K562 (cell line): ENCODE measurements at regions not wholly inside any gene's neighbourhood (a gene's known extent, or its start where the extent isn't known, plus 50 kb on each side); places are given as distances from the start of the nearest gene placed in this dataset.

Source experiments
- ATF3 ChIP-seq, 2 experiments: fragments of 450-650 bp in 1 of 2; sonication (generic) in 1 of 2; formaldehyde crosslinking in 1 of 2; IDR thresholded peaks in 1 of 2; conservative IDR thresholded peaks in 1 of 2; 2 replicates each; pipeline versions ENCODE4 v1.6.1 to v1.8.1; 2016 to 2023; ENCODE audit warnings: mild to moderate bottlenecking in 2 of 2, moderate library complexity in 2 of 2, inconsistent platforms in 1 of 2, missing genetic modification reagents in 1 of 2
- BCL6 ChIP-seq: fragments of 250-450 bp; sonication (Bioruptor Pico); IDR thresholded peaks from 2 replicates; pipeline ENCODE4 v1.4.0; 2020
- DDX20 ChIP-seq: fragments of 450-650 bp; IDR thresholded peaks from 2 replicates; pipeline ENCODE4 v1.6.1; 2016; ENCODE audit warnings: missing genetic modification characterization, low read depth, mild to moderate bottlenecking, missing compliant biosample characterization, moderate library complexity
- ELK3 ChIP-seq: fragments of 450-650 bp; formaldehyde crosslinking; IDR thresholded peaks from 2 replicates; pipeline ENCODE4 v1.4.0; 2020; ENCODE audit warnings: mild to moderate bottlenecking
- GABPA ChIP-seq: fragments of 200-800 bp; sonication (Bioruptor generic); conservative IDR thresholded peaks from 2 replicates; pipeline ENCODE4 v1.6.1; 2016; ENCODE audit warnings: low read depth, missing genetic modification characterization, missing compliant biosample characterization
- NFE2L1 ChIP-seq: fragments of 450-650 bp; IDR thresholded peaks from 2 replicates; pipeline ENCODE4 v1.6.1; 2016; ENCODE audit warnings: missing genetic modification characterization, low read depth, mild to moderate bottlenecking, missing compliant biosample characterization, moderate library complexity, borderline replicate concordance
- PBX2 ChIP-seq, 2 experiments: IDR thresholded peaks in 1 of 2; conservative IDR thresholded peaks in 1 of 2; 2 replicates each; pipeline ENCODE4 v1.6.1; 2016; ENCODE audit warnings: low read depth in 2 of 2, mild to moderate bottlenecking in 1 of 2, missing compliant biosample characterization in 1 of 2, missing genetic modification characterization in 1 of 2, moderate library complexity in 1 of 2
- RNF2 ChIP-seq: sonication (generic); IDR thresholded peaks from 2 replicates; pipeline ENCODE4 v1.6.1; 2016
- SIN3A ChIP-seq, 2 experiments: fragments of 150-350 bp in 1 of 2; IDR thresholded peaks; 2 replicates each; pipeline ENCODE4 v1.6.1; 2011 to 2016; ENCODE audit warnings: borderline replicate concordance in 2 of 2, low read depth in 2 of 2, low read length in 2 of 2, mild to moderate bottlenecking in 2 of 2, moderate library complexity in 2 of 2; ENCODE audit not compliant: control insufficient read depth in 1 of 2
- TEAD4 ChIP-seq, 2 experiments: sonication (generic) in 1 of 2; formaldehyde crosslinking in 1 of 2; IDR thresholded peaks; 2 replicates each; pipeline versions ENCODE4 v1.6.1 to v1.8.0; 2012 to 2022; ENCODE audit warnings: borderline replicate concordance in 1 of 2, inconsistent platforms in 1 of 2, low read length in 1 of 2, mild to moderate bottlenecking in 1 of 2, missing genetic modification reagents in 1 of 2
- ZNF175 ChIP-seq: fragments of 200-800 bp; sonication (Bioruptor generic); IDR thresholded peaks from 2 replicates; pipeline ENCODE4 v1.6.1; 2016; ENCODE audit warnings: low read depth, mild to moderate bottlenecking, missing genetic modification characterization, missing compliant biosample characterization
- ZNF316 ChIP-seq: fragments of 450-650 bp; IDR thresholded peaks from 2 replicates; pipeline ENCODE4 v1.6.1; 2016
- ZNF445 ChIP-seq: fragments of 250-450 bp; sonication (Bioruptor Pico); IDR thresholded peaks from 2 replicates; pipeline ENCODE4 v1.4.0; 2020; ENCODE audit warnings: low read depth, mild to moderate bottlenecking, moderate library complexity
- ZNF583 ChIP-seq: fragments of 250-450 bp; sonication (Bioruptor Pico); IDR thresholded peaks from 2 replicates; pipeline ENCODE4 v1.4.0; 2020
- TF ChIP-seq, protein P1 (sequence below), 2 experiments: fragments of 450-650 bp; conservative IDR thresholded peaks; 2 replicates each; pipeline ENCODE4 v1.6.1; 2017; ENCODE audit warnings: mild to moderate bottlenecking in 2 of 2, moderate library complexity in 2 of 2
- TF ChIP-seq, protein P2 (sequence below): fragments of 450-650 bp; IDR thresholded peaks from 2 replicates; pipeline ENCODE4 v1.6.1; 2016; ENCODE audit warnings: mild to moderate bottlenecking
- TF ChIP-seq, protein P3 (sequence below): IDR thresholded peaks from 2 replicates; pipeline ENCODE4 v1.6.1; 2014; ENCODE audit warnings: antibody characterized with exemption

- TF ChIP-seq, protein P1, sequence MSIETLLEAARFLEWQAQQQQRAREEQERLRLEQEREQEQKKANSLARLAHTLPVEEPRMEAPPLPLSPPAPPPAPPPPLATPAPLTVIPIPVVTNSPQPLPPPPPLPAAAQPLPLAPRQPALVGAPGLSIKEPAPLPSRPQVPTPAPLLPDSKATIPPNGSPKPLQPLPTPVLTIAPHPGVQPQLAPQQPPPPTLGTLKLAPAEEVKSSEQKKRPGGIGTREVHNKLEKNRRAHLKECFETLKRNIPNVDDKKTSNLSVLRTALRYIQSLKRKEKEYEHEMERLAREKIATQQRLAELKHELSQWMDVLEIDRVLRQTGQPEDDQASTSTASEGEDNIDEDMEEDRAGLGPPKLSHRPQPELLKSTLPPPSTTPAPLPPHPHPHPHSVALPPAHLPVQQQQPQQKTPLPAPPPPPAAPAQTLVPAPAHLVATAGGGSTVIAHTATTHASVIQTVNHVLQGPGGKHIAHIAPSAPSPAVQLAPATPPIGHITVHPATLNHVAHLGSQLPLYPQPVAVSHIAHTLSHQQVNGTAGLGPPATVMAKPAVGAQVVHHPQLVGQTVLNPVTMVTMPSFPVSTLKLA (conservative IDR thresholded peaks at IDR 0.05), result no peak
- TF ChIP-seq ELK3 (CRISPR knock-in tag) (no peak), ZNF316 (no peak), ATF3 (IDR thresholded peaks at IDR 0.05) (peak; percentile 90), ATF3 (CRISPR knock-in tag; conservative IDR thresholded peaks at IDR 0.05) (no peak), TEAD4 (IDR thresholded peaks at IDR 0.05; ENCODE audit: low read length) (no peak), TEAD4 (CRISPR knock-in tag; IDR thresholded peaks at IDR 0.05; ENCODE audit: borderline replicate concordance) (no peak), PBX2 (CRISPR knock-in tag; IDR thresholded peaks at IDR 0.05; ENCODE audit: low read depth) (no peak), PBX2 (tag; conservative IDR thresholded peaks at IDR 0.05; ENCODE audit: low read depth) (peak; percentile 75), NFE2L1 (no peak), ZNF445 (CRISPR knock-in tag) (no peak), ZNF583 (CRISPR knock-in tag) (no peak), SIN3A (IDR thresholded peaks at IDR 0.05; ENCODE audit: borderline replicate concordance in 2 of 2, control insufficient read depth in 1 of 2, low read depth in 2 of 2, low read length in 2 of 2) (no peak), BCL6 (no peak), GABPA (tag) (peak; percentile 53; the same call in 1 of the 2 replicates), ZNF175 (CRISPR knock-in tag) (peak; percentile 50), DDX20 (tag) (no peak), RNF2 (no peak)
- TF ChIP-seq, protein P2, sequence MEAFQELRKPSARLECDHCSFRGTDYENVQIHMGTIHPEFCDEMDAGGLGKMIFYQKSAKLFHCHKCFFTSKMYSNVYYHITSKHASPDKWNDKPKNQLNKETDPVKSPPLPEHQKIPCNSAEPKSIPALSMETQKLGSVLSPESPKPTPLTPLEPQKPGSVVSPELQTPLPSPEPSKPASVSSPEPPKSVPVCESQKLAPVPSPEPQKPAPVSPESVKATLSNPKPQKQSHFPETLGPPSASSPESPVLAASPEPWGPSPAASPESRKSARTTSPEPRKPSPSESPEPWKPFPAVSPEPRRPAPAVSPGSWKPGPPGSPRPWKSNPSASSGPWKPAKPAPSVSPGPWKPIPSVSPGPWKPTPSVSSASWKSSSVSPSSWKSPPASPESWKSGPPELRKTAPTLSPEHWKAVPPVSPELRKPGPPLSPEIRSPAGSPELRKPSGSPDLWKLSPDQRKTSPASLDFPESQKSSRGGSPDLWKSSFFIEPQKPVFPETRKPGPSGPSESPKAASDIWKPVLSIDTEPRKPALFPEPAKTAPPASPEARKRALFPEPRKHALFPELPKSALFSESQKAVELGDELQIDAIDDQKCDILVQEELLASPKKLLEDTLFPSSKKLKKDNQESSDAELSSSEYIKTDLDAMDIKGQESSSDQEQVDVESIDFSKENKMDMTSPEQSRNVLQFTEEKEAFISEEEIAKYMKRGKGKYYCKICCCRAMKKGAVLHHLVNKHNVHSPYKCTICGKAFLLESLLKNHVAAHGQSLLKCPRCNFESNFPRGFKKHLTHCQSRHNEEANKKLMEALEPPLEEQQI, result no peak
- TF ChIP-seq, protein P3, sequence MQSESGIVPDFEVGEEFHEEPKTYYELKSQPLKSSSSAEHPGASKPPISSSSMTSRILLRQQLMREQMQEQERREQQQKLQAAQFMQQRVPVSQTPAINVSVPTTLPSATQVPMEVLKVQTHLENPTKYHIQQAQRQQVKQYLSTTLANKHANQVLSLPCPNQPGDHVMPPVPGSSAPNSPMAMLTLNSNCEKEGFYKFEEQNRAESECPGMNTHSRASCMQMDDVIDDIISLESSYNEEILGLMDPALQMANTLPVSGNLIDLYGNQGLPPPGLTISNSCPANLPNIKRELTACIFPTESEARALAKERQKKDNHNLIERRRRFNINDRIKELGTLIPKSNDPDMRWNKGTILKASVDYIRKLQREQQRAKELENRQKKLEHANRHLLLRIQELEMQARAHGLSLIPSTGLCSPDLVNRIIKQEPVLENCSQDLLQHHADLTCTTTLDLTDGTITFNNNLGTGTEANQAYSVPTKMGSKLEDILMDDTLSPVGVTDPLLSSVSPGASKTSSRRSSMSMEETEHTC, result no peak
These were observed 408.0 kb downstream of the RPS24 start (continued) for GRCh38 chr10:78441694-78442093.
